ENCODE measurements at regions not wholly inside any gene's neighbourhood (a gene's known extent, or its start where the extent isn't known, plus 50 kb on each side); places are given as distances from the start of the nearest gene placed in this dataset.

- TF ChIP-seq, protein P1, sequence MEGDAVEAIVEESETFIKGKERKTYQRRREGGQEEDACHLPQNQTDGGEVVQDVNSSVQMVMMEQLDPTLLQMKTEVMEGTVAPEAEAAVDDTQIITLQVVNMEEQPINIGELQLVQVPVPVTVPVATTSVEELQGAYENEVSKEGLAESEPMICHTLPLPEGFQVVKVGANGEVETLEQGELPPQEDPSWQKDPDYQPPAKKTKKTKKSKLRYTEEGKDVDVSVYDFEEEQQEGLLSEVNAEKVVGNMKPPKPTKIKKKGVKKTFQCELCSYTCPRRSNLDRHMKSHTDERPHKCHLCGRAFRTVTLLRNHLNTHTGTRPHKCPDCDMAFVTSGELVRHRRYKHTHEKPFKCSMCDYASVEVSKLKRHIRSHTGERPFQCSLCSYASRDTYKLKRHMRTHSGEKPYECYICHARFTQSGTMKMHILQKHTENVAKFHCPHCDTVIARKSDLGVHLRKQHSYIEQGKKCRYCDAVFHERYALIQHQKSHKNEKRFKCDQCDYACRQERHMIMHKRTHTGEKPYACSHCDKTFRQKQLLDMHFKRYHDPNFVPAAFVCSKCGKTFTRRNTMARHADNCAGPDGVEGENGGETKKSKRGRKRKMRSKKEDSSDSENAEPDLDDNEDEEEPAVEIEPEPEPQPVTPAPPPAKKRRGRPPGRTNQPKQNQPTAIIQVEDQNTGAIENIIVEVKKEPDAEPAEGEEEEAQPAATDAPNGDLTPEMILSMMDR (IDR thresholded peaks at IDR 0.05; ENCODE audit: insufficient read depth, low read depth, low read length): no peak
- TF ChIP-seq EZH2 (IDR thresholded peaks at IDR 0.05; ENCODE audit: insufficient read depth, low read length): no peak
Measured at GRCh38 chr2:46843316-46843715, 72.3 kb downstream of the MCFD2 start.
